OCI-LY1 (cell line): ENCODE measurements at regions not wholly inside any gene's neighbourhood (a gene's known extent, or its start where the extent isn't known, plus 50 kb on each side); places are given as distances from the start of the nearest gene placed in this dataset.

Experiments
- H2AFZ ChIP-seq: fragments of 200-600 bp; sonication (generic), shearing (Covaris generic); 2 replicates; pipeline ENCODE4 v1.6.0; 2014; ENCODE audit warnings: antibody characterized with exemption, mild to moderate bottlenecking, low read length
- H3F3A ChIP-seq: fragments of 200-600 bp; sonication (generic), shearing (Covaris generic); 2 replicates; pipeline ENCODE4 v1.6.0; 2014; ENCODE audit warnings: mild to moderate bottlenecking, antibody characterized with exemption, low read length, moderate library complexity; ENCODE audit not compliant: insufficient read depth
- H3K27ac ChIP-seq: fragments of 200-600 bp; sonication (generic); 2 replicates; pipeline ENCODE4 v1.5.1; 2014; ENCODE audit warnings: low read length, mixed run types, mild to moderate bottlenecking, low read depth; ENCODE audit not compliant: poor library complexity, severe bottlenecking
- H3K27me3 ChIP-seq: fragments of 200-600 bp; sonication (generic); 2 replicates; pipeline ENCODE4 v1.6.0; 2014; ENCODE audit warnings: antibody characterized with exemption, mild to moderate bottlenecking, low read length, moderate library complexity; ENCODE audit not compliant: insufficient read depth
- H3K36me3 ChIP-seq: fragments of 200-600 bp; sonication (generic); 2 replicates; pipeline ENCODE4 v1.6.1; 2014; ENCODE audit warnings: mild to moderate bottlenecking, antibody characterized with exemption, low read length, moderate library complexity, mixed read lengths; ENCODE audit not compliant: insufficient read depth
- H3K4me1 ChIP-seq: fragments of 200-600 bp; sonication (generic); 2 replicates; pipeline ENCODE4 v1.5.1; 2014; ENCODE audit warnings: mild to moderate bottlenecking, low read length, moderate library complexity; ENCODE audit not compliant: insufficient read depth, severe bottlenecking
- H3K4me2 ChIP-seq: fragments of 200-600 bp; sonication (generic), shearing (Covaris generic); 2 replicates; pipeline ENCODE4 v1.6.1; 2014; ENCODE audit warnings: low read length
- H3K4me3 ChIP-seq: fragments of 200-600 bp; sonication (generic); 2 replicates; pipeline ENCODE4 v1.5.1; 2014; ENCODE audit warnings: low read length, low read depth, mild to moderate bottlenecking, mixed read lengths; ENCODE audit not compliant: poor library complexity, severe bottlenecking
- H3K79me2 ChIP-seq: fragments of 200-600 bp; shearing (Covaris generic); 2 replicates; pipeline ENCODE4 v1.6.1; 2016; ENCODE audit warnings: mixed run types, low read length, mixed read lengths; ENCODE audit not compliant: insufficient read depth
- H3K9ac ChIP-seq: fragments of 200-600 bp; sonication (generic), shearing (Covaris generic); 2 replicates; pipeline ENCODE4 v1.6.1; 2014; ENCODE audit warnings: mild to moderate bottlenecking, low read length, mixed read lengths
- H3K9me2 ChIP-seq: fragments of 200-600 bp; sonication (generic), shearing (Covaris generic); 2 replicates; pipeline ENCODE4 v1.6.1; 2014; ENCODE audit warnings: low read depth, mild to moderate bottlenecking, low read length, mixed read lengths
- H3K9me3 ChIP-seq: fragments of 200-600 bp; shearing (Covaris generic); 2 replicates; pipeline ENCODE4 v1.6.1; 2014; ENCODE audit warnings: low read length, mixed read lengths
- H4K20me1 ChIP-seq: fragments of 200-600 bp; sonication (generic), shearing (Covaris generic); 2 replicates; pipeline ENCODE4 v1.6.0; 2016; ENCODE audit warnings: mild to moderate bottlenecking, low read length; ENCODE audit not compliant: insufficient read depth
- CTCF ChIP-seq: fragments of 200-600 bp; sonication (generic), shearing (Covaris generic); IDR thresholded peaks from 2 replicates; pipeline ENCODE4 v1.5.1; 2017; ENCODE audit warnings: mild to moderate bottlenecking, antibody characterized with exemption, low read length, moderate library complexity, mixed read lengths
- EZH2 ChIP-seq: fragments of 200-600 bp; sonication (generic), shearing (Covaris generic); IDR thresholded peaks from 2 replicates; pipeline ENCODE4 v1.8.0; 2017; ENCODE audit warnings: borderline replicate concordance, mixed run types, mild to moderate bottlenecking, antibody characterized with exemption, low read length, moderate library complexity, mixed read lengths

GRCh38 chr1:30143517-30143916 lies 579.9 kb downstream of the MATN1 start:
- no peaks in the 10 kb centered on the region; the same call in 1 of the 2 replicates for H3K27me3 ChIP-seq
- H3K36me3 ChIP-seq = no peaks in the 10 kb centered on the region
- H3K27ac ChIP-seq = no peak overlapping the region
- no peaks in the 10 kb centered on the region for H3K4me1 ChIP-seq
- H3K9me3 ChIP-seq = no peaks in the 10 kb centered on the region
- H3K4me3 ChIP-seq = no peak overlapping the region
- H3K79me2 ChIP-seq = no peaks in the 10 kb centered on the region
- no peak for TF ChIP-seq CTCF
- TF ChIP-seq EZH2 = no peak
- H4K20me1 ChIP-seq = no peaks in the 10 kb centered on the region
- H2AFZ ChIP-seq = no peak overlapping the region
- H3F3A ChIP-seq = no peaks in the 10 kb centered on the region
- H3K4me2 ChIP-seq = no peak overlapping the region
- H3K9me2 ChIP-seq = no peaks in the 10 kb centered on the region
- no peak overlapping the region for H3K9ac ChIP-seq

- H2AFZ ChIP-seq = no peak overlapping the region
- H3F3A ChIP-seq = no peaks in the 10 kb centered on the region
- no peak overlapping the region for H3K9ac ChIP-seq
- no peaks in the 10 kb centered on the region for H3K9me2 ChIP-seq
- H3K27me3 ChIP-seq = peaks cover 5% of the 10 kb centered on the region; the same call in 1 of the 2 replicates
- no peaks in the 10 kb centered on the region for H4K20me1 ChIP-seq
- H3K36me3 ChIP-seq = no peaks in the 10 kb centered on the region
- TF ChIP-seq CTCF (no peak), EZH2 (no peak)
- no peaks in the 10 kb centered on the region for H3K9me3 ChIP-seq
- H3K27ac ChIP-seq = no peak overlapping the region
- no peaks in the 10 kb centered on the region for H3K4me1 ChIP-seq
- no peak overlapping the region for H3K4me2 ChIP-seq
- no peaks in the 10 kb centered on the region for H3K79me2 ChIP-seq
- no peak overlapping the region for H3K4me3 ChIP-seq
Observed at GRCh38 chr1:30140566-30140965, 582.8 kb downstream of the MATN1 start.

GRCh38 chr1:30138891-30139290 lies 584.5 kb downstream of the MATN1 start:
- H3K36me3 ChIP-seq = no peaks in the 10 kb centered on the region
- TF ChIP-seq EZH2 (no peak), CTCF (no peak)
- no peak overlapping the region for H3K27ac ChIP-seq
- H4K20me1 ChIP-seq = no peaks in the 10 kb centered on the region
- no peaks in the 10 kb centered on the region for H3K4me1 ChIP-seq
- H3F3A ChIP-seq = no peaks in the 10 kb centered on the region
- H3K4me2 ChIP-seq = no peak overlapping the region
- H3K9me3 ChIP-seq = no peaks in the 10 kb centered on the region
- H2AFZ ChIP-seq = no peak overlapping the region
- no peak overlapping the region for H3K4me3 ChIP-seq
- peaks cover 5% of the 10 kb centered on the region; the same call in 1 of the 2 replicates for H3K27me3 ChIP-seq
- H3K9ac ChIP-seq = no peak overlapping the region
- H3K79me2 ChIP-seq = no peaks in the 10 kb centered on the region
- no peaks in the 10 kb centered on the region for H3K9me2 ChIP-seq
